ENCODE measurements at regions not wholly inside any gene's neighbourhood (a gene's known extent, or its start where the extent isn't known, plus 50 kb on each side); places are given as distances from the start of the nearest gene placed in this dataset.

GRCh38 chrX:5180135-5180741, 1048.4 kb downstream of the NLGN4X start:
- no peak for TF ChIP-seq PATZ1 (CRISPR knock-in tag; IDR thresholded peaks at IDR 0.05; ENCODE audit: borderline replicate concordance)
- no peak for TF ChIP-seq ZNF70 (CRISPR knock-in tag; IDR thresholded peaks at IDR 0.05)
- TF ChIP-seq ZC3H10 (CRISPR knock-in tag; IDR thresholded peaks at IDR 0.05) = no peak
- no peak for TF ChIP-seq POU6F1 (CRISPR knock-in tag; IDR thresholded peaks at IDR 0.05; ENCODE audit: borderline replicate concordance, low read depth)
- TF ChIP-seq RARB (CRISPR knock-in tag; IDR thresholded peaks at IDR 0.05) = no peak
- TF ChIP-seq ZNF565 (CRISPR knock-in tag; conservative IDR thresholded peaks at IDR 0.05; ENCODE audit: low read depth) = no peak
